Testis (tissue), 2 donors: ENCODE measurements at regions not wholly inside any gene's neighbourhood (a gene's known extent, or its start where the extent isn't known, plus 50 kb on each side); places are given as distances from the start of the nearest gene placed in this dataset.

Experiments
- POLR2A ChIP-seq: fragments of 450-650 bp; IDR thresholded peaks from one replicate; pipeline ENCODE4 v1.6.1; 2017; ENCODE audit warnings: antibody characterized with exemption, mild to moderate bottlenecking, moderate library complexity
- TF ChIP-seq, protein P1 (sequence below), 3 experiments: fragments of 450-650 bp in 2 of 3; fragments of 200-600 bp in 1 of 3; sonication (generic) in 1 of 3; IDR thresholded peaks; one replicate each; pipeline ENCODE4 v1.5.1; 2016 to 2019; ENCODE audit warnings: antibody characterized with exemption in 3 of 3, mild to moderate bottlenecking in 2 of 3, moderate library complexity in 1 of 3

GRCh38 chr3:28173836-28174235 is 67.6 kb upstream of the CMC1 start:
- TF ChIP-seq POLR2A, result no peak
- TF ChIP-seq, protein P1, sequence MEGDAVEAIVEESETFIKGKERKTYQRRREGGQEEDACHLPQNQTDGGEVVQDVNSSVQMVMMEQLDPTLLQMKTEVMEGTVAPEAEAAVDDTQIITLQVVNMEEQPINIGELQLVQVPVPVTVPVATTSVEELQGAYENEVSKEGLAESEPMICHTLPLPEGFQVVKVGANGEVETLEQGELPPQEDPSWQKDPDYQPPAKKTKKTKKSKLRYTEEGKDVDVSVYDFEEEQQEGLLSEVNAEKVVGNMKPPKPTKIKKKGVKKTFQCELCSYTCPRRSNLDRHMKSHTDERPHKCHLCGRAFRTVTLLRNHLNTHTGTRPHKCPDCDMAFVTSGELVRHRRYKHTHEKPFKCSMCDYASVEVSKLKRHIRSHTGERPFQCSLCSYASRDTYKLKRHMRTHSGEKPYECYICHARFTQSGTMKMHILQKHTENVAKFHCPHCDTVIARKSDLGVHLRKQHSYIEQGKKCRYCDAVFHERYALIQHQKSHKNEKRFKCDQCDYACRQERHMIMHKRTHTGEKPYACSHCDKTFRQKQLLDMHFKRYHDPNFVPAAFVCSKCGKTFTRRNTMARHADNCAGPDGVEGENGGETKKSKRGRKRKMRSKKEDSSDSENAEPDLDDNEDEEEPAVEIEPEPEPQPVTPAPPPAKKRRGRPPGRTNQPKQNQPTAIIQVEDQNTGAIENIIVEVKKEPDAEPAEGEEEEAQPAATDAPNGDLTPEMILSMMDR (IDR thresholded peaks at IDR 0.05), result no peak
